Effector memory CD8-positive, alpha-beta T cell (primary cell): ENCODE measurements at regions not wholly inside any gene's neighbourhood (a gene's known extent, or its start where the extent isn't known, plus 50 kb on each side); places are given as distances from the start of the nearest gene placed in this dataset.

Experiments
- ATAC-seq: fragments of 150-1000 bp; cut with Tn5 transposase; replicated peaks from 2 replicates; pipeline ENCODE4 v1.10.0; 2021; ENCODE audit warnings: mild to moderate bottlenecking, moderate library complexity
- DNase-seq, 3 experiments: peaks; one replicate each; pipeline ENCODE4 v3.0.0; 2021
- H3K27ac Mint-ChIP-seq, 2 donors: one replicate each; pipeline ENCODE4 v1.8.0; 2022; ENCODE audit warnings: mild to moderate bottlenecking in 2 of 2, mixed read lengths in 2 of 2, moderate library complexity in 2 of 2
- H3K27me3 Mint-ChIP-seq, 2 donors: one replicate each; pipeline ENCODE4 v1.8.0; 2022; ENCODE audit warnings: mixed read lengths in 2 of 2
- H3K36me3 Mint-ChIP-seq: one replicate; pipeline ENCODE4 v1.8.0; 2022; ENCODE audit warnings: mild to moderate bottlenecking, moderate library complexity, mixed read lengths; ENCODE audit not compliant: insufficient read depth
- H3K4me1 Mint-ChIP-seq, 2 donors: one replicate each; pipeline ENCODE4 v1.8.0; 2022; ENCODE audit warnings: low read depth in 2 of 2, mixed read lengths in 2 of 2
- H3K4me3 Mint-ChIP-seq, 2 donors: one replicate each; pipeline ENCODE4 v1.8.0; 2022; ENCODE audit warnings: mild to moderate bottlenecking in 2 of 2, mixed read lengths in 2 of 2, moderate library complexity in 2 of 2
- H3K9me3 Mint-ChIP-seq, 2 donors: one replicate each; pipeline ENCODE4 v1.8.0; 2022; ENCODE audit warnings: mixed read lengths in 2 of 2

DNA sequence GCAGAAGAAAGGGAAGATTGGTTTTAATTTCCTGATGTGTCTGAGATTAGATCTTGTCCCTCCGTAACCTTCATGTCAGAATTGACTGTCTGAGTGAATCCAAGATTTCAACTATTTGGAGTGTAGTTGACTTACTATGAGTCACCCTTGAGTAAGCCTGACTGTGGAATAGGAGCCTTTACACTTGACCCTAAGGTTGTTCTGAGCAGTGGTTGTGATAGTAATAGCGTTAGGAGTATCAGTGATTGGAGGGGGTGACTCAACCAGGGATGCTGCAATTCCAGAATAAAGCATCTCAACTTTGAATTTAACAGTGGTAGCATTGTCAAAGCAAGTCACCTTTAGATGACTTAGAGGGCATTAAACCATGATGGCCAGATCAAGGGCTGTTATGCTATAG is 979.5 kb upstream of the FAM98A start:
- no peaks in the 10 kb centered on the region for H3K36me3 Mint-ChIP-seq
- H3K27ac Mint-ChIP-seq = no peak overlapping the region
- H3K4me3 Mint-ChIP-seq = no peak overlapping the region

DNA sequence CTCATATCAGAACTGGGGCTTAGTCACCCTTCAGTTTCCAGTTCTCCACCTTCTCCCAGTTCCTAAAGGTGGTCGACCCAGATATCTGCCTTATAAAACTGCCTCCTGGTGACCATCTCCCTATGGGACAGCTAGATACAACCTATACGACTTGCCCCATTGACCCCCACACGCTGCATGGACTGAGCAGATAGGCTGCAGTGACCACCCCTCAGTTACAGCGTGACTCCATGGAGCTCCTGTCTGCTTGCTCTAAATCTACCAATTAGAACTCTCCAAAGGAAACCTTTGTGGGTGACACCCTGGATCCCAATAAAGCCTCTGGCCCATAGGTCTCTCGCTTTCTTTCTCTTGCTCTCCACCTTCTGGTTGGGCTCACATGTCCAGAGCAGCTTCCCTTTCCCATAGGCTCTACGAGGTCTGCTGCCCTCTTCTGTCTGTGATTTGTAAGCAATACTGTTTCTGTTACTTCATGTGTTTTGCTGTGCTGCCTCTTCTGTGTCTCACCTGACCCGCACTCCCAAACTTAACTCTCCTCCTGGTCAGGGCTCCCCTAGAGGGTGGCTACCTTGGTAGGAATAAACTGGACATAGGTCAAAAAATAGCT is 971.3 kb upstream of the FAM98A start:
- DNase-seq (no peak), ATAC-seq (no peak)
- no peaks in the 10 kb centered on the region for H3K36me3 Mint-ChIP-seq
- H3K9me3 Mint-ChIP-seq = peaks cover 12 to 16% of the 10 kb centered on the region in 2 donors
- H3K27me3 Mint-ChIP-seq = no peaks in the 10 kb centered on the region
- no peak overlapping the region for H3K4me3 Mint-ChIP-seq
- no peak overlapping the region for H3K27ac Mint-ChIP-seq
- H3K4me1 Mint-ChIP-seq = no peaks in the 10 kb centered on the region

More for the DNA sequence above, 979.5 kb upstream of the FAM98A start:
- no peaks in the 10 kb centered on the region for H3K4me1 Mint-ChIP-seq
- ATAC-seq (no peak), DNase-seq (no peak)
- no peaks in the 10 kb centered on the region for H3K27me3 Mint-ChIP-seq
- no peaks in the 10 kb centered on the region for H3K9me3 Mint-ChIP-seq

DNA sequence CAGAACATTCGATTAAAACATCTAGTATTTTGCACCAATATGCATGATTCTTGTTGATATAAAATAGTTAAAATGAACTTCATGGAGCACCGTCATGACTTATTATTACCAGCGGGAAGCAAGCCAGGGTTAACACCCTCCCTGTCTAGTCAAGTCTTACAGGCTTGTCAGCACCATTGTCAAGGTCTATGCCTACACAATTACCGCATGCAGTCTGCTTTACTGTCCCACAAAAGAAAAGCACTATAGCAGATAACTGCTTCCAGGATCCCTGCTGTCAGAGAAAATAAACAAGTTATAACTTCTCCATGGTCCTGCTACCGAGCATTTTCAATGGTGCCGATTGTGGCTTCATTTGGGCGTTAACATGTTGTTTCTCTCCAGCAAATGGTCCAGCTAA is 968.0 kb upstream of the FAM98A start:
- no peak overlapping the region for H3K27ac Mint-ChIP-seq
- ATAC-seq (no peak), DNase-seq (no peak)
- no peaks in the 10 kb centered on the region for H3K36me3 Mint-ChIP-seq
- H3K27me3 Mint-ChIP-seq = no peaks in the 10 kb centered on the region
- no peak overlapping the region for H3K4me3 Mint-ChIP-seq
- peaks cover 12 to 28% of the 10 kb centered on the region in 2 donors for H3K9me3 Mint-ChIP-seq
- no peaks in the 10 kb centered on the region for H3K4me1 Mint-ChIP-seq

DNA sequence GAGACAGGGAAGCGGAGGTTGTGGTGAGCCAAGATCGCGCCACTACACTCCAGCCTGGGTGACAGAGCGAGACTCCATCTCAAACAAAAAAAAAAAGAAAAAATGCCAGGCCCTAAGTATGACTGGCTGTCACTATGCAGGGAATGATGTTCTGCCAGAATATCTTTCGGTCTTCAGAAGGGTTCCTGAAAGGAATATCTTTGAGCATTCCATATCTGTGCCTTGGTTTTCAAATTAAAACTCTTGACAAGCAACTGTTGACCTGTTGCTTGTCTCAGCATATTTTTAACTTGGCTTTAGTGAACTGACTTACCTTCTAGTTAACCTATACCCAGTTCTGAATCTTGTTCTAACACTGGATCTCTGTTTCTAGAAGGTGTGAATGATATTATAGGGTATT is 953.2 kb upstream of the FAM98A start:
- Mint-ChIP-seq H3K4me3 (no peak overlapping the region), H3K27me3 (no peaks in the 10 kb centered on the region), H3K27ac (no peak overlapping the region), H3K9me3 (peaks cover 0 to 3% of the 10 kb centered on the region in 2 donors), H3K4me1 (no peaks in the 10 kb centered on the region), H3K36me3 (no peaks in the 10 kb centered on the region)
- ATAC-seq (no peak), DNase-seq (no peak)

DNA sequence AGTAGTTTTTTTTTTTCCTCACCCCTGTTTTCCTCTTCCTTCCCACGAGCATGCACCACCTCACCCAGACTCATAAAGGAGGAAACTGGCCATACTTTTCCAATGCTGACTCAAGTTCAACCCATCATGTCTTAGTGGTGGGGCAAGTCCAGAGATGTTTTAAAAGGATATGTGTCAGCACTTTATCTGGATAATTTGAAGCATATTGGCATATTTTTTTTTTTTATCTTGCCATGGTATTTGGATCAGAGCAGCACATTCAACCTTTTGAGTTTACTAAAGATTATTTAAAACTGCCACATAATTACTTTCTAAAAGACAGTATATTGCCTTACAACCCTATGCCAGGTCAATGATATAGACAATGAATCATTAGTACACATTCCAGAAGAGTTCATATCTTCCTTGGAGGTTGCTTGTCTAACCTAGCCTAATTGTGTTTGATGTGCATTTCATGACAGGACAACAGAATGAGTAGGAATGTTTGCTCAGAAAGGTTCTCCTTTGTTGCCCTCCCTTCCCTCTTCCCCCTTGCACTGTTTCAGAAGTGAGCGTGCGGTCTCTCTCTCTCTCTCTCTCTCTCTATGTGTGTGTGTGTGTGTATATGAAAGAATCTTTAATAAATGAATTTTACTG is 950.7 kb upstream of the FAM98A start:
- ATAC-seq (no peak), DNase-seq (no peak)
- H3K36me3 Mint-ChIP-seq = no peaks in the 10 kb centered on the region
- H3K4me3 Mint-ChIP-seq = no peak overlapping the region
- peaks cover 2 to 16% of the 10 kb centered on the region in 2 donors for H3K9me3 Mint-ChIP-seq
- no peaks in the 10 kb centered on the region for H3K4me1 Mint-ChIP-seq
- H3K27ac Mint-ChIP-seq = no peak overlapping the region
- no peaks in the 10 kb centered on the region for H3K27me3 Mint-ChIP-seq

DNA sequence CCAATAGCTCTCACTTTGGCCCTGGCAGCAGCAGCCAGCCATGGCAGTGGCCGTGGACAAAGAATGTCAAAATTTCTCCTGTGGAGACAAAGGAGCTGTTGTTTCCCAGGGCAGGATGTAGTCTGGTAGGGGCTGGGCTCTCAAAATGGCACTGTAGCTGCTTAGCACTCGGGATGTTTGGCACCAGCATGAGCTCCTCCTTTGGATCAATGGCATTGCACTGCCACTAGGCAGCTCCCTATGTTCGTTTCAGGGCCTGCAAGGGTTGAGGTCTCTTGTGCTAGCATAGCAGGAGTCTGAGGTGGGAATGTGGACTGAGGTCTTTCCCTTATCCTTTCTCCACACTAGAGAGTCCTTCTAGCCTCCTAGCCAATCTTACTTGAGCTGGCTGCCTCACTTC is 948.8 kb upstream of the FAM98A start:
- Mint-ChIP-seq H3K4me3 (no peak overlapping the region), H3K27ac (no peak overlapping the region), H3K4me1 (no peaks in the 10 kb centered on the region), H3K27me3 (no peaks in the 10 kb centered on the region), H3K36me3 (no peaks in the 10 kb centered on the region), H3K9me3 (peaks cover 3 to 16% of the 10 kb centered on the region in 2 donors)
- DNase-seq (no peak), ATAC-seq (no peak)

DNA sequence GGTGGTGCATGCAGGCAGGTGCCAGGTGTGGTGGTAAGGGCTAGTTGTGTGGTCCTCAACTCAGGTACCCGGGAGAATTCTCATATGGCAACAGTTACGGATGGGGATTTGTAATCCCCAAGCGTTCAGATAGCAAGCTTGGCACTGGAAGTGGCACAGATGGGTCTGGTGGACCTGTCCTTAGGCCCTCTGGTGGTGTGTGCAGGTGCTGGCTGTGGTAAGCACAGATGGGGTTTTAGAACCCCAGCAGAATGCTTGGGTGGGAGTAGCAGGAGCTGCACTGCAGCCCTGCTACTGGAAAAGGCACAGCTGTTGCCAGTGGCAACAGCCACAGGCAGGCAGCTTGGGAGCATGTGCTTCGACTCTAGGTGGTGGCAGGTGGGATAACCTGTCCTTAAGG is 948.2 kb upstream of the FAM98A start:
- Mint-ChIP-seq H3K4me3 (no peak overlapping the region), H3K36me3 (no peaks in the 10 kb centered on the region), H3K27ac (no peak overlapping the region), H3K4me1 (no peaks in the 10 kb centered on the region), H3K27me3 (no peaks in the 10 kb centered on the region), H3K9me3 (peaks cover 4 to 16% of the 10 kb centered on the region in 2 donors)
- ATAC-seq (no peak), DNase-seq (no peak)

DNA sequence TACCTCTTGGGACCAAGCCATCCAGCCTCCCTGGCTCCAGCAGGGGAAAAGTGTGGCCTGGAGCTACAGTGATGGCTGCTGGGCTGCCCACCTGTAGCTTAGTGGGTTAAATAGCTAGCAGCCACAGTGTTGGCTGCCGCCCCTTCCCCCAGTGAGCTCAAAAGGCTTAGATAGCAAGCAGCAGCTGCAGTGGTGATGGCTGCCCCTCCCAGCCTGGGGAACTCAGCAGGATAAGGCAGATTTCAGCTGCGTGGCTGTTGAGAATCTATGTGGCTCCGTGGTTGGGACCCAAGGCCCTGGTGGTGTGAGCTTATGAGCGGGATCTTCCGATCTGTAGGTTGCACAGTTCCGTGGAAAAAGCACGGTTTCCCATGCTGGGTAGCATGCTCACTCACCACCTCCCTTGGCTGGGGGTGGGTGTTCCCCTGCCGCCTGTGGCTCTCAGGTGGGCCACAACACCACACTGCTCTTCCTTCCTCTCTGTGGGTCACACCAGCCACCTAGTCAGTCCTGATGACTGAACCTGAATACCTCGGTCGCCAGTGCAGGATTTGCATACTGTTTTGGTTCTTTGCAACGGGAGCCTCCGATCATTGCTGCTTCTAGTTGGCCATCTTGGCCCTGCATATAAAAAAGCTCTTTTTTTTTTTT is 946.5 kb upstream of the FAM98A start:
- H3K4me3 Mint-ChIP-seq = no peak overlapping the region

DNA sequence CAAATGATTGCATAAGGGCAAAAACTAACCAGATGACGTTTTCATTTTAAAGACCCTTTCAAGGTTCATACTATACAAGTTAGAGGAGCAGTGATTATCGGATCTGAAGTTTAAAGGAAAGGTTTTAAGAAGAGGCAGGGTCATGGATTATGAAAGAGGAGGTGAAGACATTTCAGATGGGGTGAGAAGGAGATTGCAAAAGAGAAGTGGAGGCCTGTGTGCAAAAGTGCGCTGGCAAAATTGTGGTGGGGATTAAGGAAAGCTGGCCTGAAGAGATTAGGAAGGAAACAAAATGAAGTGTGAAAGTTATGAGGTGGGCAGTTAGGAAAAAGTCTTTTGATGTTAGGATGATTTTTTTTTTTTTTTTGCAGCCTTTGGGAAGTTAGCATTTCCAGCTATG is 935.7 kb upstream of the FAM98A start:
- no peaks in the 10 kb centered on the region for H3K36me3 Mint-ChIP-seq
- DNase-seq = no peak
- H3K27me3 Mint-ChIP-seq = no peaks in the 10 kb centered on the region
- no peak for ATAC-seq
- no peak overlapping the region for H3K4me3 Mint-ChIP-seq
- H3K27ac Mint-ChIP-seq = no peak overlapping the region
- H3K9me3 Mint-ChIP-seq = peaks cover 7 to 14% of the 10 kb centered on the region in 2 donors
- H3K4me1 Mint-ChIP-seq = no peaks in the 10 kb centered on the region

More for the DNA sequence above, 946.5 kb upstream of the FAM98A start:
- no peak overlapping the region for H3K27ac Mint-ChIP-seq
- ATAC-seq (no peak), DNase-seq (no peak)
- peaks cover 4 to 23% of the 10 kb centered on the region in 2 donors for H3K9me3 Mint-ChIP-seq
- no peaks in the 10 kb centered on the region for H3K36me3 Mint-ChIP-seq
- no peaks in the 10 kb centered on the region for H3K4me1 Mint-ChIP-seq
- H3K27me3 Mint-ChIP-seq = no peaks in the 10 kb centered on the region

DNA sequence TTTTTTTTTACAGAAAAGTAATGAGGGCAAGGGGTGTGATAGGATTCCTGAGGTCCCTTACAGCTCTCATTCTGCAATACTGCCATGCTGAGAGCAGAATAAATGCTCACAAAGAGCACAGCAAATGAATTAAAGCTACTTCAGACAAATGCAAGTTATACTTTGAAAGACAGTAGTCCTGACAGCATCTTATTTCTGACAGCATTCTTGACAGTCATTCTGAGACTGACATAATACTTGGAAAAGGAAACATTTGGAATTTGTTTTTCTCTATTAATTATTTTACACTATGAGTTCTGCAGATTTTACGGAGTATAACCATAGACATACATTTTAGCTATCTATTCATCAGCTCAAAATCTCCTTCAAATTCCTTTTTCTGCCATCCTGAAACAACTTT is 935.2 kb upstream of the FAM98A start:
- DNase-seq (no peak), ATAC-seq (no peak)
- no peaks in the 10 kb centered on the region for H3K27me3 Mint-ChIP-seq
- H3K4me1 Mint-ChIP-seq = no peaks in the 10 kb centered on the region
- H3K27ac Mint-ChIP-seq = no peak overlapping the region
- no peaks in the 10 kb centered on the region for H3K36me3 Mint-ChIP-seq
- no peak overlapping the region for H3K4me3 Mint-ChIP-seq
- peaks cover 6 to 12% of the 10 kb centered on the region in 2 donors for H3K9me3 Mint-ChIP-seq

DNA sequence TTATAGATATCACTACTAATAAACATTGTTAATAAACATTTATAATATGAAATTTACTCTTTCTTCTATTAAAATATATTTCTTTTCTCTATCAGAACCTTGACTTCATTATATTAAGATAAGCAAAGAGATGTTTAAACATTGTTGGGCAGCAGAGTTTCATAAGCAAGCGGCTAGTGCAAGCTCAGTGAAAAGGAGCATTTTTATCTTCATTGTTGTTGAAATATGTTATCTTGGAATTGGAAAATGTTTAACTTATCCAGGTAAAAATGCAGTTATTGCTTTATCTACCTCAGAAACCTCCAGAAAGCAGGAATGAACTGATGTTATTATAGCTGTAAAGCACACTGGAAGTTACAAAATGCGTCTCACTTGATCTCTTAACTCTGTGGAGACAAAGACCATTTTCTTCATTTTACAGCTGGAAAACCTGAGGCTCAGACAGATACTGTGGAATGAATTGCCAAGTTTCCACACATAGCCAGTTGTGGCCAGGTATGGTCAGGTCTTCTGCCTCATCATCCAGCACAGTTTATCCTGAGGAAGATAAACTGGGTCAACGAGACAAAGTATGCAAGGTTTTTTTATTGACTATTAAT is 934.6 kb upstream of the FAM98A start:
- no peak overlapping the region for H3K27ac Mint-ChIP-seq
- ATAC-seq = no peak

DNA sequence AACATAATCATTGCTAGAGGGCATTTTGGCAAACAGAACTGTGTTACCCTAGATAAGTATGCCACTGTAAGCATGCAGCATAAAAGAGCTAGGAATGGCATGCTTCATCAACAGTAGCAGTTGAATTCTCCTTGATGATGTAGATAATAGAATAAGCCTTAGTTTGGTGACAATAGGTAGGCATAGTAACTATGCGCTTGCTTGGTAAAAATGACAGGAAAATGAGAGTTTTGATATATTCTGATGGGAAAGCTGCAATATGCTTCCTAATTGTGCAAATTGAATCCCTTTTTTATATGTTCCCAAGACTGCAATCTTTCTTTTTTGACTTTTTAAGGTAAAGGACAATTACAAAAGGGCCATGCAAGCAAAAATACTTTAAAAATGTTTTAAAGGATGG is 930.9 kb upstream of the FAM98A start:
- DNase-seq = no peak
- peaks cover 0 to 4% of the 10 kb centered on the region in 2 donors for H3K9me3 Mint-ChIP-seq
- H3K27ac Mint-ChIP-seq = no peak overlapping the region
- no peaks in the 10 kb centered on the region for H3K27me3 Mint-ChIP-seq
- ATAC-seq = no peak
- no peaks in the 10 kb centered on the region for H3K4me1 Mint-ChIP-seq
- no peaks in the 10 kb centered on the region for H3K36me3 Mint-ChIP-seq
- H3K4me3 Mint-ChIP-seq = no peak overlapping the region

More for the DNA sequence above, 934.6 kb upstream of the FAM98A start:
- H3K4me1 Mint-ChIP-seq = no peaks in the 10 kb centered on the region
- H3K36me3 Mint-ChIP-seq = no peaks in the 10 kb centered on the region
- peaks cover 6% of the 10 kb centered on the region in 2 donors for H3K9me3 Mint-ChIP-seq
- H3K4me3 Mint-ChIP-seq = no peak overlapping the region
- no peaks in the 10 kb centered on the region for H3K27me3 Mint-ChIP-seq
- no peak for DNase-seq

DNA sequence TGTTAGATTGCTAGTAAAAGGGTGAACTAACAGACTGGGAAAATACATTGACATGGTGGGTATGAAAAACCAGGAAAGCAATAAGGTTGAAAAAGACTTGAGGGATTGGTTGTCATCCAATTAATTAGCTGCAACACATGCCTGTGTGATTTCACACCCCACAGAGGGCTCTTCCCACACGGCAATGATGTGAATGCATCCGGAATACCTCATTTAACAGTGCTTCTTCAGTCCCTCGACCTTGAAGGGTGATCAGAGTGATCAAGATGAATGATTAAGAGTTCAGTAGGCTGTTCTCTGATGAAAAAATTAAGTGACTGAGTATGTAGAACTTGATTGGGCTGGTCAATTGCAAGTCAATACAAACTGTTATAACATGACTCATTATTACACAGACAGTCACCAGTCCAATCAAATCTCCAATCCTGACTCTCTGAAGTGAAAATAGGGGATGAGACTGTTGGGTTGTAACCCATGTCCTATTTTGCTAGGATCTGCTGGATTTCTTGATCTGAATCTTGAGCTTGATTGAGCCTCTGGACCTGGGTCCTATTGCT is 924.9 kb upstream of the FAM98A start:
- Mint-ChIP-seq H3K27ac (no peak overlapping the region), H3K4me3 (no peak overlapping the region), H3K36me3 (no peaks in the 10 kb centered on the region), H3K9me3 (no peaks in the 10 kb centered on the region), H3K27me3 (no peaks in the 10 kb centered on the region), H3K4me1 (no peaks in the 10 kb centered on the region)
- DNase-seq = no peak
- no peak for ATAC-seq
